Endothelial cell (in vitro differentiated cells): ENCODE measurements at regions not wholly inside any gene's neighbourhood (a gene's known extent, or its start where the extent isn't known, plus 50 kb on each side); places are given as distances from the start of the nearest gene placed in this dataset.

Experiments used
- DNase-seq: peaks from one replicate; pipeline ENCODE4 v3.0.0; 2021; ENCODE audit warnings: low spot score
- H3K27ac Mint-ChIP-seq: one replicate; pipeline ENCODE4 v1.8.0; 2021; ENCODE audit warnings: mixed read lengths, inconsistent platforms; ENCODE audit not compliant: unreplicated experiment
- H3K27me3 Mint-ChIP-seq: one replicate; pipeline ENCODE4 v1.8.0; 2021; ENCODE audit warnings: mild to moderate bottlenecking, moderate library complexity, mixed read lengths, inconsistent platforms; ENCODE audit not compliant: unreplicated experiment
- H3K36me3 Mint-ChIP-seq: one replicate; pipeline ENCODE4 v1.8.0; 2021; ENCODE audit warnings: mild to moderate bottlenecking, low read depth, mixed read lengths, inconsistent platforms; ENCODE audit not compliant: unreplicated experiment
- H3K4me1 Mint-ChIP-seq: one replicate; pipeline ENCODE4 v1.8.0; 2021; ENCODE audit warnings: mild to moderate bottlenecking, mixed read lengths, inconsistent platforms; ENCODE audit not compliant: unreplicated experiment
- H3K4me3 Mint-ChIP-seq: one replicate; pipeline ENCODE4 v1.8.0; 2021; ENCODE audit warnings: mild to moderate bottlenecking, mixed read lengths, inconsistent platforms; ENCODE audit not compliant: unreplicated experiment
- H3K9me3 Mint-ChIP-seq: one replicate; pipeline ENCODE4 v1.8.0; 2021; ENCODE audit warnings: mixed read lengths, inconsistent platforms; ENCODE audit not compliant: unreplicated experiment
- TF ChIP-seq, protein P1 (sequence below): fragments of 200-600 bp; sonication (generic); IDR thresholded peaks from one replicate; pipeline ENCODE4 v1.5.0; 2021; ENCODE audit warnings: antibody characterized with exemption; ENCODE audit not compliant: unreplicated experiment

DNA sequence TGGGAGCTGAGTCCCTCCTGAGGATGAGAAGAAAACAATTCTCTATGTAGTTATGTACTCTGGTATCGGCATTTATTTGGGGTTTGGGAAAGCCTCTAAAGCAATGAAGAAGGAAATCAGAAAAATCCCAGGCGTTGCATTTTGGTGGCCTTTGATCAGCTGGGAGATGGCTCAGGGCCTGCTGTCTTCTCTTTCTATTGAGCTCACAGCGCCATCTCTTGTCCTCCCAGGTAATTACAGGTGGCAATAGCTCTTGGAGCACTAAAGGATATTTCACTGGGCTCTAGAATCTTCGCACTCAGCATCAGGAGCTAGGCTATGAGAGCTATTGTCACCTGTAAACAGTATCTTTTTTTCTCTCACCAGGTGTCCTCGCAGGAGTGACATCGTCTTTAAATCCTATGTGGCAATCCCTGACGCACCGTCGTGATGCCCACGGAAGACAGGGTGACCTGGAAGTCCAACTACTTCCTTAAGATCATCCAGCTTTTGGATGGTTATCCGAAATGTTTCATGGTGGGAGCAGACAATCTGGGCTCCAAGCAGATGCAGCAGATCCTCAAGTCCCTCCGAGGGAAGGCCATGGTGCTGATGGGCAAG is 76.1 kb upstream of the PMAIP1 start:
- Mint-ChIP-seq H3K27ac (no peak overlapping the region), H3K4me3 (no peak overlapping the region)

DNA sequence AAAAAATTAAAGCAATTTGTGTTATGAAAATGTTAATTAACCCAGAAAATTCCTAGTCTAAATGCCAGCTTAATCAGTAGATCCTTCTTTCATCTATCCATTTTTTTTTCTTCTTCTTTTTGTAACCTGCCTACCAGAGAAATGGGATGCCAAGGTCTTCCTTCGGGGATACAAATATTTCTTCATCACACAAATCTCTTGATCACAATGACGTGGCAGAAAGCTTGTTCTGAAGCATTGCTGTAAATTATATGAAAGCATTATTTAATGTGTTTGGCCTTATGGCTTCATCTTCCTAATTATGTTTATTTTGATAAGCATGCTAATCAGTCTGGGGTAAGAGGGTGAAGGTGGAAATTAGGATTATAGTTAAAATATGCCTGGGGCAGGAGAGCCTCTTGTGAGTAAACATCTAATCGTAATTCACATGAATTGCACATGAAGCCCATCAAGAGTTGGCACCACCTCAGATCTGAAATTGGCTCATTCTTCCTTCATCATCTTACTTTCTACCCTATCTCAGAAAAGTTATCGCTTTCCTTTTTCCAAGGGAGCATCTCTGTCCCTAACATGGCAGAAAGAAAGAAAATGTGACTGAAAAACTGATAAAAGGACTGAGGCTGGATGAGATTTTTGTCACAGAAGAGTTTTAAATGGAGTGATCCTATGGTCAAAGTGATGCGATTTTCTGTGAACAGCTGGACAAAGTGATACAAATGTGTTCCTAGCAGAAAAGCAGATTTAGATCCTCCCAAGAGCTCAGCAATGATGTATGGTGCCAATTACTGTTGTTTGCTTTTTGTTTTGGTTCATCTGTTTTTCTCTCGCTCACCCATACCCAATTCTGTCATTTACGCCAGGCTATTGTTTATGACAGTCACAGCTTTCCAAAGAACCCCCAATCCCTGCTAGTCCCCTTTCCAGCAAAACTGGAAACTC is 76.9 kb upstream of the PMAIP1 start:
- no peak overlapping the region for H3K4me3 Mint-ChIP-seq
- no peak for DNase-seq
- no peaks in the 10 kb centered on the region for H3K36me3 Mint-ChIP-seq
- H3K4me1 Mint-ChIP-seq, result no peaks in the 10 kb centered on the region
- peaks cover 5% of the 10 kb centered on the region for H3K27me3 Mint-ChIP-seq
- TF ChIP-seq, protein P1, sequence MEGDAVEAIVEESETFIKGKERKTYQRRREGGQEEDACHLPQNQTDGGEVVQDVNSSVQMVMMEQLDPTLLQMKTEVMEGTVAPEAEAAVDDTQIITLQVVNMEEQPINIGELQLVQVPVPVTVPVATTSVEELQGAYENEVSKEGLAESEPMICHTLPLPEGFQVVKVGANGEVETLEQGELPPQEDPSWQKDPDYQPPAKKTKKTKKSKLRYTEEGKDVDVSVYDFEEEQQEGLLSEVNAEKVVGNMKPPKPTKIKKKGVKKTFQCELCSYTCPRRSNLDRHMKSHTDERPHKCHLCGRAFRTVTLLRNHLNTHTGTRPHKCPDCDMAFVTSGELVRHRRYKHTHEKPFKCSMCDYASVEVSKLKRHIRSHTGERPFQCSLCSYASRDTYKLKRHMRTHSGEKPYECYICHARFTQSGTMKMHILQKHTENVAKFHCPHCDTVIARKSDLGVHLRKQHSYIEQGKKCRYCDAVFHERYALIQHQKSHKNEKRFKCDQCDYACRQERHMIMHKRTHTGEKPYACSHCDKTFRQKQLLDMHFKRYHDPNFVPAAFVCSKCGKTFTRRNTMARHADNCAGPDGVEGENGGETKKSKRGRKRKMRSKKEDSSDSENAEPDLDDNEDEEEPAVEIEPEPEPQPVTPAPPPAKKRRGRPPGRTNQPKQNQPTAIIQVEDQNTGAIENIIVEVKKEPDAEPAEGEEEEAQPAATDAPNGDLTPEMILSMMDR, result no peak
- no peaks in the 10 kb centered on the region for H3K9me3 Mint-ChIP-seq
- no peak overlapping the region for H3K27ac Mint-ChIP-seq

More for the DNA sequence above, 76.1 kb upstream of the PMAIP1 start:
- Mint-ChIP-seq H3K4me1 (no peaks in the 10 kb centered on the region), H3K36me3 (no peaks in the 10 kb centered on the region), H3K27me3 (peaks cover 5% of the 10 kb centered on the region), H3K9me3 (no peaks in the 10 kb centered on the region)
- TF ChIP-seq, protein P1, result peak; percentile 77
- DNase-seq, result peak; percentile 82

DNA sequence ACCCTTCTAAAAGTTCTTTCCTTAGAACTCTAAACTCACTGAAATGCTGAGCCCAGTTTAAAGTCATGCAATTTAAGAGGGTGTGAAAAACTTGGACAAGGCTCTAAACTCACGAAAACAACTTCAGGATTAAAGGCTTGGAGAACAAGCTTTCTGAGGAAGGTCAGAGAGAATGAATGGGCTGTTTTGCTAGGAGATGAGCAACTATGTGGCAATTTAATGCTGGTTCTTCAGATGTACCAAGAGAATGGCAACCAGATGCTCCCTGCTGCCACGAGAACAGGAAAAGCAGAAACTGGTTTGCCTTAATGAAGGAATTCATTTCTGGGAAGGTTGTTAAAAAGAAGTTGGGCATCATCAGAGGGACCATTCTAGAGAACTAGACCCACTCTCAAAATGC is 77.8 kb upstream of the PMAIP1 start:
- Mint-ChIP-seq H3K27ac (no peak overlapping the region), H3K4me3 (no peak overlapping the region), H3K36me3 (no peaks in the 10 kb centered on the region), H3K27me3 (peaks cover 5% of the 10 kb centered on the region), H3K9me3 (no peaks in the 10 kb centered on the region), H3K4me1 (no peaks in the 10 kb centered on the region)
- no peak for DNase-seq
- TF ChIP-seq, protein P1, result no peak

DNA sequence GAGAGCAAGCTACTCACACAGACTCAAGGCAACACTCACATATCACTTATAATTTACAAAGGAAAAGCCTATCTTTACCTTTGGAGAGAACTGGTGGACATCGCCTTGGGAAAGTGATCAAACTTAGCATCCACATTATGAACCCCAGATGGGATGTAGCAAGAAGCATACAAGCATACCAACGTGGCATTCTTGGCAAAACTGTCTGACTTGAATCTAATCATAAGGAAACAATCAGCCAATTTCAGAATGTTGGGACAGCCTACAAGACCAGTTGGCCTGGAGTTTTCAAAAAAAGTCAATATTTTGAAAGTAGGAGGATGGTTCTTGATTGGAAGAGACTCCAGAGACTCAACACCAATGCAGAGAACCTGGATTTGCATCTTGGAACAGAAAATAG is 79.1 kb upstream of the PMAIP1 start:
- H3K4me1 Mint-ChIP-seq, result no peaks in the 10 kb centered on the region

More for the DNA sequence above, 79.1 kb upstream of the PMAIP1 start:
- H3K27ac Mint-ChIP-seq, result no peak overlapping the region
- peaks cover 5% of the 10 kb centered on the region for H3K27me3 Mint-ChIP-seq
- TF ChIP-seq, protein P1, result no peak
- no peak for DNase-seq
- no peak overlapping the region for H3K4me3 Mint-ChIP-seq
- no peaks in the 10 kb centered on the region for H3K36me3 Mint-ChIP-seq
- no peaks in the 10 kb centered on the region for H3K9me3 Mint-ChIP-seq
